ENCODE measurements at regions not wholly inside any gene's neighbourhood (a gene's known extent, or its start where the extent isn't known, plus 50 kb on each side); places are given as distances from the start of the nearest gene placed in this dataset.
"Not testable (repeated sequence)": the region's sequence is repeated elsewhere in the genome, so short reads cannot be mapped to it uniquely, and the experiment has no call there.

DNA sequence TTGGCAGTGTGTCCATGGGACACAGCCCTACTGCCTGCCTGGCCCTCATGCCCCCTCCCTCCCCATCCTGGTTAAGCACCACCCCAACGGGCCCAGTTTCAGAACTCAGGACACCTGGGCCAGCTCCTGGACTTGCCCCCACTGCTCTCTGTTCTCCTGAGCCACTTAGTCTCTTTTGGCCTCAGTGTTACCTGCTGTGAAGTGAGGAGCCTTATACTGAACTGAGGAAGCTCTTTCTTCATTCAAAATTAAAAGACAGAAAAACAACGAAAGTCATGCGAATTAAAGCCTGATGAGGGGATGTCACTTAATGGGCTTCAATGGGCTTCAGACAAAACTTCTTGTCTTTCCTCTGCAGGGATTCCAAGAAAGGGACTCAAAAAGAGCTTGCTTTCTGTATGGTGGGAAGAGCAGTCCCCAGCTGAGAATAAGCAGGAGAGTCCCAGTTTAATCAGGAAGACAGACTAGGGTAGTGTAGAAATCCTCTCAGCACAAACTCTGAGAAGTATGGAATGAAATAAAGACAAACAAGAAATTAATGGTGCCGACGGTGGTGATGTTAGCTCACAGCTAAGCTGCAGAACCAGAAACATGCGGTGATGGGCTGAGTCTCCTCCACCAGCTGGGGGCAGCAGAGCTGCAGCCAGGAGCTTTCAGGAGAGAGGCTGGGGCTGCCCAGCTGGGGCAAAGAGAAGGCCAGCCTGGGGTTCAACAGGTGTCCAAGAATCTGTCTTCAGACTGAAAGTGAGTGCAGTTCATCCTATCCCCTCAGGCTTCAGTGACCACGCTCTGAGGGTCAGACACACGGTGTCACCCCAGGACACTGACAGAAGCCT is 101.0 kb downstream of the GGTLC2 start:
- DNase-seq, result peak; percentile 78

DNA sequence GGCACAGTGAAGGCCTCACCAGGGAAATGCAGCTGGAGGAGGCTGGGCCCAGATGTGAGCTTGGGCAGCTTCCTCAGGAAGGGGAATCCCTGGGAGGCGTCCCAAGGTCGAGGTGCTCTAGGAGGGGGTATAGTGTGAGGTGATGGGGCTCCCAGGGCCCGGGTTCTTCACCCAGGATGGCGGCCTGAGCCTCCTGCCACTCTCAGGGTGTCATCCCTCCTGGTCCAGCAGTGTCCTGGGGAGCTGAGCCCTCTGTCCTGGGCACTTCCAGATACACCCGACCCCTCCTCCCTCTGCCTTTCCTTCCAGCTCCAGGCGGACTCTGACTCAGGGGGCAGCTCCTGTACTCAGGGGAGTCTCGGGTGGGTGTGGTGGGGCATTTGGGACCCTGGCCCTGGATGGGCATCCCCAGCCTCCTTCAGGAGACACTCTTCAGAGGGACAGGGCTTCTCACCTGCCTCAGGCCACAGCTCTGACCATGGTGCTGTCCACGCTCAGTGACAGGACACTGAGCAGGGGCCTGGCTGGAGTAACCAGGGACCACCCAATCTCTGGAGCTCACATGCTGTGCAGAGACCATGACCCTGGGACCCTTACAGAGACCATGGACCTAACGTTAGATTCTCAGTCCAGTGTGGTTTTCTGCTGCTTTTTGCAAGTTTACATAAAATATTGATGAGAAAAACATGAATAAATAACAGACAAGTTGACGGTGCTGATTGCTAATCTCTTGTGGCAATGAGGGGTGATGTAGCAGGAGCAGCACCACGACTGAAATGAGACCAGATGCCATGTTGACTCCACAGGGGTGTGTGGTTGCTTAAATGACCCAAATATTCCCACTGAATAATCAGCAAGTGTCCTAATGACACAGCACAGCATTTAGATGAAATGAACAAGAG is 101.9 kb downstream of the GGTLC2 start:
- no peak for DNase-seq

DNA sequence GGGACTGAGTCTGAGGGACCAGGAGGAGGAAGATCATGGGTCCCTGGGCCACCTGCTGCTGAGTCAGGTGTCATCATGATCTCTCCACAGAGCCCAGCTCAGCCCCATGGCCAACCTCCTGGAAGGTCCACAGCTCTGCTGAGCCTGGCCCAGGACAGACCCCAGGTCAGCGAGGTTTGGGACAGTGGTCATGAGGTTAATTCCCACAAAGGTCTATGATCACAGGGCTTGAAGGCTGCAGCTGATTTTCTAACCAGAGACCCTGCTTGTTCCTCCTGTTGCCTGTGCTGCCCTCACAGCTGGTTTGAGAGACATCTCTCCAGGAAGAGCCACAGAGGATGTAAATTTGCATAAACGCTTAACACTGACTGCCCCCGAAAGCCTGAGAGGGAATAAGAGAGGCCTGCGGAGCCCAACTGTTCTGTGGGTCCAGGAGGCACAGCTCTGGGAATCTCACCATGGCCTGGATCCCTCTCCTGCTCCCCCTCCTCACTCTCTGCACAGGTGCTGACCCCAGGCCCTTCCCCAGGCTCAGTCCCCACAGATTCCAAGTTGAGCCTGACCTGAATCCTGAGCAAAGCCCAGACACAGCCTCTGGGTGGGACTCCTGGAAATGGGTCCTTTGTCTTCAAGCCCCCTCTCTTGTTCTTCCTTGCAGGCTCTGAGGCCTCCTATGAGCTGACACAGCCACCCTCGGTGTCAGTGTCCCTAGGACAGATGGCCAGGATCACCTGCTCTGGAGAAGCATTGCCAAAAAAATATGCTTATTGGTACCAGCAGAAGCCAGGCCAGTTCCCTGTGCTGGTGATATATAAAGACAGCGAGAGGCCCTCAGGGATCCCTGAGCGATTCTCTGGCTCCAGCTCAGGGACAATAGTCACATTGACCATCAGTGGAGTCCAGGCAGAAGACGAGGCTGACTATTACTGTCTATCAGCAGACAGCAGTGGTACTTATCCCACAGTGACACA is 102.8 kb downstream of the GGTLC2 start:
- no peak for DNase-seq

DNA sequence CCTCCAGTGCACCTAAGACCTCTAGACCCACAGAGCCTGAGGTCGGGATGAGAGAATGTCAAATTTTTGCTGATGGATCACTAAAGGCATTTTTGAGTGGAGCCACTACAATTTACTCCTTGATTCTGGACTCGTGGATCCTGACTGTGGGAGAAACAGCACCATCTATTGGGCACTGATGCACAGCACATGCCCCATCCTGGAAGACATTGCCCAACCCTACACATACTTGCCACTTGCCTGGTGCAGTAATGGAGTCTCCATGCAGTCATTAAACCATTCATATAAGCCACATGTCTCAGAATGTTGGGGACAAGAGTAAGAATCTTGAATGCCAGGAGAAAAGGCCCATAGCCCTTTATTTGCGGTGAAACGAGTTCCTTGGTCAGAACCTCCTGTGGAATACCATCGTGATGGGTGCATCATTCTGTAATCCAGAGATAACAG is 103.9 kb downstream of the GGTLC2 start:
- DNase-seq, result peak; percentile 82

DNA sequence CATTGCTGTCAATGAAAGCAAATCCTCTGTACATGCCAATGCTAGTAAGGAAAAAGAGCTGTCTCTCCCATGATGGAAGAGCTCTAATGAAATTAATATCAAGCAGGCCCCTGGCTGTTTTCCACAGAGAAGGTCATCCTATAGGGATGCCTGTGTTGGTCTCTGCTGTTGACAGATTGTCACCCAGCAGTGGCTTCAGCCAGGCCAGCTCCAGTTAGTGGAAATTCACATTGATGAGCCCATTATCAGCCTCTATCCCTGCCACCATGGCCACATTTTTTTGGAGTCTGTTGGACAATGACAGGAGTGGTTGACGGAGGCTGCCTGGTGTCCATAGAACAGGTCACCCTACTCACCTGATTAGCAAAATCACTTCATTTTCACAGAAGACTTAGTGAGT is 104.3 kb downstream of the GGTLC2 start:
- no peak for DNase-seq

DNA sequence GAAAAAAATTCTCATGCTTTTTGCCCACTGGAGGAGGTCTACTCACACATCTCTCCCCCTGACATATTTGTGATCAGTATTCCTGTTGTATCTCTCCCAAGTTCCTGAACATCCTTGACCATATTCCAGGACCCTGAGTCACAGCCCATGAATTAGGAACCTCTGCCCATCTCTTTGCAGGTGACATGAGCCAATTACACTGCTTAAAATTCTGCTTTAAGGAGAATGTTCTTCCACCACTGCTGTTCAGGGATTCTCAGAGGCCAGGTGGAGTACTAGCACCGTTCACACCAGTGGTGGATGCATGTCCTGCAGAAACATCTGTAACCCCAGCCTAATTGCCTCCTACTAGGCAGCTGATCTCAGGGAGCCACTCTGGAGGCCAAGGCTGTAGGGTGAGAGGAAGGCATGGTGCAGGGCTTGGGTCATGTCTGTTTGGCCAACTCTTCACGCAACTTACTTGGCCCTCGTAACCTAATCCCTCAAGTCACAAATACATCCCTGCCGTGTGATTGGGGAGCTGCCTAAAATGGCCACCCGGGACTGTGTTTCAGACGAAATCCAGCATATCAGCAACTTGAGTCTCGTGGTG is 104.8 kb downstream of the GGTLC2 start:
- DNase-seq, result no peak

DNA sequence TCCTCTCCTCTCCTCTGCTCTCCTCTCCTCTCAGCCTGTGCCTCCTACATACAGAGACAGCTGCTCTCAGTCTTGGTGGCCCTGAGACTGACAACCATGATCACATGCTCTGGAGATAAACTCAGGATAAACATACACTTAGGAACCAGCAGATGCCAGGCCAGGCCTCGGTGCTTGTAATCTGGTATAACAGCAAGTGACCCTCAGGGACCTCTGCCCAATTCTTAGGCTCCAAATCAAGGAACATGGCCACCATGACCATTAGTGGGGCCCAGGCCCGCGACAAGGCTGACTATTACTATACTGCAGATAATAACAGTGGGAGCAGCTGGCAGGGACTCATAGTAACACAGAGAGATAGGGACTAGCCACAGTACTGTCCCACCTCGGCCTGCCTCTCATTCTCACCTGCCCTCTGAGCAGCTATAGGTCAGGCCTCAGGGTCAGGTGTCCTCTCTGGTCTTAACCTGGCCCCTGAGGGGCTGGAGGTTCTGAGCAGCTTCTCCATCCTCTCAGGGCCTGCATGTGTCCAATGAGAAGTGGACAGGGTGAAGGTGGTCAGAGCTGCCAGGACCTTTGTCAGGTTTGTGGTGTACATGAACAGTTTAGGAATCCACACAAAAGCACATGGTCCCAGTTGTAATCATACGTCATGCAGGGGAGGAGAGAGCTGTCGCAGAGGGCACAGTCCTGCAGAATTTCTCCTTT is 106.1 kb downstream of the GGTLC2 start:
- DNase-seq, result no peak

DNA sequence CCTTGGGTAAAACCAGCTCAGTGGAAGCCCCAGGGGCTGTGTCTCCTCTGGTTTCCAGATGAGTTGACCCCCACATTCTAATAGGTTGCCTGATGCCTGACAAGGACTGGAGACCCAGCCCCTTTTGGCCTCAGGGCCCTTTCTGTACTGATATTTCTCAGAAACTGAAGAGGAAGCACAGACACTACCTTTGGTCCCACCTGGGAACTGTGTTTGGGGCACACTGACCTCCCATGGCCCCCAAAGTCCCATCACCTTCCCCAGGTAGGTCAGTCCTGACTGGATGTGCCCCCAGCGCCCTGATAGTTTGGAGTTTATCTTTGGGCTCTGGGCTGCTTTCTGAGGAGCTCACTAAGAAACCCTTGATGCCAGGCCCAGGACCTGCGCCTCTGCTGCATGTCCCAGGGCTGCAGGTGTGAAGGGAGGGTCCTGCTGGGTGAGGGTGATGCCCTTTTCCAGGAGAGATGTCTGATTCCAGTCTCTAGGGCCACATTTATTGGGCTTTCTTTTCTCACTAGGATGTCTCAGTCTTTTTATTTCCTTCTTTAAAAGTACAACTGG is 106.7 kb downstream of the GGTLC2 start:
- DNase-seq, result no peak

DNA sequence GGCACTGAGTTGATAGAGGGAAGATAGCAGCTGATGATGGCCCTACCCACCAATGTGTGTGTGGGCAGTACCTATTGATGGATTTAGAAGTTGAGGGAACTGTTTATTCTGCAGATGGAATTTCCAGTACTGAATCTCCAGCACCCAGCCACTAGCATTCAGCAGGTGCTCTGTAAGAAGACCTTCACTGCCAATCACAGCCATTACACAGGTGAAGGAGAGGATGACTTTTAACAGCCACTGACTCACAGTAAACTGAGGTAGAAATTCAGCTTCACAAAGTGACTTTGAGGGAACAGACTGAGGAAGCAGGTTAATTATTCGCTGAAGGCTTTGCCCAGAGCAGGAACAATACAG is 107.8 kb downstream of the GGTLC2 start:
- no peak for DNase-seq

DNA sequence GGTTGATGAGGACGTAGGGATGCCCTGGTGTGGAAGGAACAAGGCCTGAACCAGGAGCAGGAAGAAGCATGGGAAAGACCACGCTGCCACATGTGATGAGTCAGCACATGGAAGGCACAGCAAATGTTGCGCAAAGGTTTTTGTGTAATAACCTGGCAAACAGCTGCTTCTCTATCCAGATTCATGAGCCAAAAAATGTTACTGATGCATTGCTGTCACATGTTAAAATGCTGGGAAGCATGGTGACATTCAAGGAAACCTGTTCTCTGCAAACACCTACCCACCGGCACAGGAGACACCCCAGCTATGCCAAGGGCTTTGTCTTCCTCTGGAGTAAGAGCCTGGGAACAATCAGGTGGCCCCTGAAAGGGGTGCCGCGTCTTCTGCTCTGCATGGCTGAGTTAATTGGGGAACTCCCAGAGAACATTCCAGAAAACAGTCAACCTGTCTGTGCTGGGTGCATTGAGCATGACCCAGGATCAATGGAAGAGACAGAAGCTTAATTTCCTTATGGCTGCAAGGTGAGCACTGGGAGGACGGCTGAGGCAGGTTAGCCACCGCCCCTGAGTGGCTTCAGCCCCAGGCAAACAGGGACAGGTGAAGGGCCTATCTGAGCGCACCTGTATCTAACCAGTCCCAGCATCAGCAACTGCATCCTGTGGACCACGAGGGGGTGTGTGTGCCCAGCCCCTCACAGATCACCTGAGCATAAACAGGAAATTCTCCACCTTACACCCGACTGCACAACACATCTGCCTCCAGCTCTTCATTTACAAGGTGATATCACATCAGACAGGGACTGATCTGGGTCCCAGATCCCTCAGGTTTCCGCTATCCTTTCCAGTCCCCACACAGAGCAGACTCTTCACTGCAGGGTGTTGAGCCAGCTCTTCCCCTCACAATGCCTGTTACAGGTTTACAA is 108.4 kb downstream of the GGTLC2 start:
- DNase-seq, result peak; percentile 11

DNA sequence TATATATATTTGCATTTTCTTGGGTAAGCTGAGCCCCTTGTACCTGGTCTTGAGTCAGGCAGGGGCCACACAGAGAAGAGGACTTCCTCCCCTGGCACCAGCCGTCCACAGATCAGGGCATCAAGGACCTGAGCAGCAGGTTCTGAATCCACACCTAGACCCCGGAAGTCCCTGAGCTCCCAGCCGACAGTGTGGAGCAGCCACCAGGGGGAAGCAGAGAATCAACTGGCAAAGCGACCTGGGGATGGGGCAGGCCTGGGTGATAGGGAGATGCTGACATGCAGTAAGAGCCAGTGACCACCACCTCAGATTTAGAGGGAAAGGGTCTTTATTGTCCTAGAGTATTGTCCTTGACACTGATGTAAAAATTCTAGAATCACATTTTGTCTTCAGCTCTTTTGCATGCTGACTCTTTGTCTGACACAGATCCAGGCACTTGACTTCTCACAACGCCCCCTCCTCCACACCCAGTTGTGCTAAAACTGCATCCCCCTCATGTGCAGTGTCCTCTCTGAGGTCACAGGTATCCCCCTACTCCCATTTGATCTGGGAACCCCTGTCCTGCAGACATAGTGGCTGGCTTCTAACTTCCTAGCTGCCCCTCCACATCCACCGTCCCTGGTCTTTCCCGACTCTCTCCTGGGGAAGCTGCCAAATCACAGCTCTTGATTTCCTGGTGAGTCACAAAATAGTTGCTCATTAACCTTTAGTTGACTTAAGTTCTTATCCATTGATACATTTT is 109.3 kb downstream of the GGTLC2 start:
- DNase-seq, result peak; percentile 88

DNA sequence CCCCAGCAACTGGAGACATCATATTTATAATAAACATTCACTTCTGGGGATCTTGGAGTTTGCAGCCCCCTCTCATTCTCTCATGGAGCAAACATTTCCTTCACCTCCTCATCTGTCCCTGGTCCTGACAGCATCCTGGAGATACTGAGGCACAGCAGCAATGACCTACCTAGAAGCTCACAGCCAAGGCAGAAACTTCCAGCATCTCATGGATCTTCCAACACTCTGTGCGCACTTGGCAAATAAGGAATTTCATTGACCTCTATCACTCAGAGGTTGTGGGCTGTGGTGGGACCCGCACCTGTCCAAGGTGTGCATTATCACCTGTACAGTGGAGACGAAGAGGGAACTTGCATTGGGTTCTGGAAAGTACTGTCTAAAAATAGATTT is 109.8 kb downstream of the GGTLC2 start:
- DNase-seq, result no peak

DNA sequence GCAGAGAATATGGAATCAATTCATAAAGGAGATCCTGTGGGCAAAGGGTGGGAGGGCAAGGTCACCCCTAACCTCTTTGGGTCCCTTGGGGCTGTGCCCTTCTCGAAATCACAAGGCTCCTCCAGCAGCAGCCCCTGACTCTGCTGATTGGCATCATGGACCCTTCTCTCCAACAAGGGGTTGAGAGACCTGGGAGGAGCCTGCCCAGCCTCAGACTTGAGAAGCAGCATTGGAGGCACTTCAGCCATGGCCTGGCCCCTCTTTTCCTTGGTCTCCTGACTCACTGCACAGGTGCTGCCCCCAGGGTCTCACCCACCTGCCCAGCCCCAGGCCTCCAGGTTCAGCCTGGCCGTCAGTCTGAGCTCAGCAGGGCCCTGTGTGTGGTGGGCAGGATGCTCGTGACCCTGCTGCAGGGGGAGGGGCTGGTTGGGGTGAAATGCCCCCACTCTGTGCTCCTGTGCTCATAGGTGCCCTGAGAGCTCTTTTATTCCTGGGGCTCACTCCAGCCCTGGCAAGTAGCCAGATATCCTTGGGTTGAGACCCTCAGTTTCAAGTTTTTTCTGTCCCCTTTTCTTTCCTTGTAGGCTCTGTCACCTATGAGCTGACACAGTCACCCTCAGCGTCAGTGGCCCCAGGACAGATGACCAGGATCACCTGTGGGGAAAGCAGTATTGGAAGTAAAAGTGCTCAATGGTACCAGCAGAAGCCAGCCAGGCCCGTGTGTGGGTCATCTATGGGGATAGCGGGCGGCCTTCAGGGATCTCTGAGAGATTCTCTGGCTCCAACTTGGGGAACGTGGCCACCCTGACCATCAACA is 110.8 kb downstream of the GGTLC2 start:
- no peak for DNase-seq

DNA sequence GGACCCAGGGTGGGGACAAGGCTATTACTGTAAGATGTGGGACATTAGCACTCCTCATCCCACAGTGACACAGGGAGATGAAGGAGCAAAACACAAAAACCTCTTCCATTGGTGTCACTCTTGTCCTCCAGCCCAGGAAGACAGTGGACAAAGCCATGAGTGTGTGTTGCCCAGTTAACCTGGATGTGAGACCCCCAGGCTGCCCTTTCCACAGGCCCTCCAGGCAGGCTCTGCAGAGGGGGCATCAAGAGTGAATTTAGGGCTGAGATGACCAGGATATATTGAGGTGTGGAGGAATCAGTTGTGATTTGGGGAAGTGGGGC is 111.3 kb downstream of the GGTLC2 start:
- DNase-seq, result no peak

DNA sequence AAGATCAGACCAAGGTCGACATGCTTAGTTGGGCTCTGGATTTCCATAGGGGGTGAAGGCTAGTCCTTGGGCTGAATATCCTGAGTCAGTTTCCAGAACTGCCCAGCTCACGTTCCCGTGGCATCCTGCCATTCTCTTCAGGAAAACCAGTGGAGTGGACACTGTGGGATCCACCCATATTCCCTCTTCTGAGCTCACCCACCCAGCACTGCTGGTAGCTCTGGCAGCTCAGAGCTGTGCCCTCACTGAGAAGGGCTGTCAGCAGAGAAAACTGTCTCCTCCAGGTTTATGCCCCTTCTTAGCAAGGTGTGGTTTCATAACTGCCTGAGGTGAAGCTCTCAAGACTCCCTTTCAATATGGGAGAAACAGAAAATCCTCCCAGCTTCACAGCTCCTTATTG is 111.7 kb downstream of the GGTLC2 start:
- DNase-seq, result no peak

DNA sequence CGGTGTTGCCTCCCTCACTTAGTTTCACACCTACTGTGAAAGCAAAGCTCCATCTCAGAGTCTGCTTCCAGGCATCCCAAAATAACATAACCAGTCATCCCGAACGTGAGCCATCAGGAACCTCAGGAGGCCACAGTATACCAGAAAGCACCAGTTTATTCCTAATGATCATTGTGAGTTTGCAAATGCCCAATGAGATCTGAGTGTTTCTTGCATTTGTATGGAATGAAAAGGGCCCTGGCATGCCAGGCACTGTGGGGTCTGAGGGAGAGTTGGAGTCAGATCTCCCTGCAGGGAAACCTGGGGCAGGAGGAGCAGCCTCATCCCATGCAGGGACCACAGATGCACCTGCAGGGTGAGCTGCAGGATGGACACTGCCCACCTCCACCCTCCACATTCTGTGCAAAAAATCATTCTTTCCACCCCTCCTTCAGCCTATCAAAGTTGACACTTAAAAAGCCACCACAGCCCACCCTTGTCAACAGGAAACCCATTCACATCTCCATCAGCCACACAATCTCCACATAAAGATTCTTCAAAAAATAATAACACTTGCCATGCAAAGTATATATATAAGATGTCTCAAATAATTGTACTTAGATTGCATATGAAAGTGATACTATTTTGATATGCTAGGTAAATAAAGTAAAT is 112.3 kb downstream of the GGTLC2 start:
- not testable (repeated sequence) for DNase-seq

DNA sequence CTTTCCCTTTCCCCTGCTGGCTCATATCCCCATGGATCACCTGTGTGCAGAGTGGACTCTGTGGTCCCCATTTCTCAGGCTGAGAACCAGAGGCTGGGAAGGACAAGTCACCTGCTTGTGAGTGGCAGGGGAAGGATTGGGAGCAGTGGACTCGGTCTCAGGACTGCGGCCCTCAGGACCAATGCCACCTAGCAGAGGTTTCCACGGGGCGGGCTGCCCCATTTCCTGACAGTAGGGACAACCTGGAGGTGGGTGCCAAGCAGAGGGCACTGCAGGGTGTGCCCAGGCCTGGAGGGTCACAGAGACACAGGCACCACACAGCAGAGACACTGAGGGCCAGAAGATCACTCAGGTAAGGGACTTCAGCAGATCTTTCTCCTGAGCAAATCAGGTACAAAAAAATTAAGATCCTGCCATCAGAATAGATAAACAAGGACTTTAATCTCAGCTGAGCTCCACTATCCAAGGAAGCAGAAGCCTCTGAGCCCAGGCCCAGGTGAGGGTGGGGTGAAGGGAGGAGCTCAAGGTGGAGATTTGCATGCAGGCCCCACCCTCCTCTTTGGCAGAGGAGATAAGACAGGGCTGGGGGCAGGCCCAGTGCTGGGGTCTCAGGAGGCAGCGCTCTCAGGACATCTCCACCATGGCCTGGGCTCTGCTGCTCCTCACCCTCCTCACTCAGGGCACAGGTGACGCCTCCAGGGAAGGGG is 113.8 kb downstream of the GGTLC2 start:
- DNase-seq, result not testable (repeated sequence)

DNA sequence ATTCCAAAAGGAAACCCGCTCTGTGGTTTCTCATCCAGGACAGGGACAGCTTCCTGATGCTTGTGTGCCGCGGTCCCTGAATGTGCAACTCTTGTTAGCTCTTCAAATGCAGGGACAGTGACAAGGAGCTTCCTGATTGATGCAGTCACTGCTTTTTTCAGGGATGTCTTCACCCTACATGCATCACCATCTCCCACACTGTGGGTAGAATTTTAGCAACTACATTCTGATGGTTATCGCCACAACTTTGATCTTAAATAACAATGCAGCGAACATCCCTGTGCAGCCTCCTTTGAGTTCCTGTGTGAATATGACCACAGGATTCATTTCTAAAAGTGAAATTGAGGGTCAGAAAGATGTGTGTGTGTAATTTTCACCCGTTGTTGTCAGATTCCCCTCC is 115.0 kb downstream of the GGTLC2 start:
- DNase-seq, result no peak

Measured in OCI-M1 (cell line).